Fibroblast of gingiva (primary cell): ENCODE measurements at regions not wholly inside any gene's neighbourhood (a gene's known extent, or its start where the extent isn't known, plus 50 kb on each side); places are given as distances from the start of the nearest gene placed in this dataset.
"Not testable (repeated sequence)": the region's sequence is repeated elsewhere in the genome, so short reads cannot be mapped to it uniquely, and the experiment has no call there.

ENCODE experiments used
- DNase-seq: peaks from one replicate; pipeline ENCODE4 v3.0.0-alpha.2; 2011; ENCODE audit warnings: low read depth

GRCh38 chr7:81361769-81362312, 408.0 kb downstream of the HGF start:
- peak; percentile 2 for DNase-seq

- no peak for DNase-seq
Observed at GRCh38 chr7:81355911-81356310, 413.9 kb downstream of the HGF start.

- no peak for DNase-seq
Observed at GRCh38 chr7:81349044-81349443, 420.8 kb downstream of the HGF start.

- DNase-seq: peak; percentile 16
Observed at GRCh38 chr7:81339946-81340345, 421.1 kb upstream of the SEMA3C start.

- DNase-seq: no peak
Observed at GRCh38 chr7:81333536-81333935, 414.7 kb upstream of the SEMA3C start.

GRCh38 chr7:81333004-81333403, 414.2 kb upstream of the SEMA3C start:
- no peak for DNase-seq

- no peak for DNase-seq
Observed at GRCh38 chr7:81331061-81332018, 412.5 kb upstream of the SEMA3C start.

GRCh38 chr7:81330108-81330507, 411.3 kb upstream of the SEMA3C start:
- DNase-seq: no peak

GRCh38 chr7:81327468-81328266, 408.8 kb upstream of the SEMA3C start:
- no peak for DNase-seq

- DNase-seq: no peak
Observed at GRCh38 chr7:81321949-81322348, 403.1 kb upstream of the SEMA3C start.

- no peak for DNase-seq
Observed at GRCh38 chr7:81317741-81318140, 398.9 kb upstream of the SEMA3C start.

GRCh38 chr7:81308643-81309322, 389.9 kb upstream of the SEMA3C start:
- peak; percentile 80 for DNase-seq

- no peak for DNase-seq
Observed at GRCh38 chr7:81301815-81302214, 383.0 kb upstream of the SEMA3C start.

- no peak for DNase-seq
Observed at GRCh38 chr7:81300753-81301152, 381.9 kb upstream of the SEMA3C start.

GRCh38 chr7:81299711-81300110, 380.9 kb upstream of the SEMA3C start:
- DNase-seq: no peak

- DNase-seq: peak; percentile 95
Observed at GRCh38 chr7:81298951-81299666, 380.3 kb upstream of the SEMA3C start.

- DNase-seq: peak; percentile 36
Observed at GRCh38 chr7:81297317-81297716, 378.5 kb upstream of the SEMA3C start.

- no peak for DNase-seq
Observed at GRCh38 chr7:81296726-81297125, 377.9 kb upstream of the SEMA3C start.

GRCh38 chr7:81294897-81295515, 376.2 kb upstream of the SEMA3C start:
- DNase-seq: no peak

GRCh38 chr7:81293806-81294205, 375.0 kb upstream of the SEMA3C start:
- DNase-seq: no peak

- DNase-seq: not testable (repeated sequence)
Observed at GRCh38 chr7:81286754-81287153, 367.9 kb upstream of the SEMA3C start.
